Small intestine (tissue), 7 donors: ENCODE measurements at regions not wholly inside any gene's neighbourhood (a gene's known extent, or its start where the extent isn't known, plus 50 kb on each side); places are given as distances from the start of the nearest gene placed in this dataset.

Source experiments
- DNase-seq, 2 donors: peaks; one replicate each; pipeline versions ENCODE4 v3.0.0 to v3.0.0-alpha.2; 2013
- FAIRE-seq: peaks from 2 replicates; lab custom pipeline; 2012; peaks lifted over from hg19 to GRCh38; lab: Jason Lieb, UNC
- H3K27ac ChIP-seq, 3 donors: one replicate each; pipeline ENCODE4 v1.5.1; 2013; ENCODE audit warnings: low read length in 2 of 3, mild to moderate bottlenecking in 2 of 3, control low read depth in 1 of 3, inconsistent platforms in 1 of 3, low read depth in 1 of 3, moderate library complexity in 1 of 3
- H3K27me3 ChIP-seq, 3 donors: one replicate each; pipeline ENCODE4 v1.6.1; 2013; ENCODE audit warnings: low read length in 3 of 3, inconsistent platforms in 1 of 3; ENCODE audit not compliant: control insufficient read depth in 3 of 3, insufficient read depth in 3 of 3
- H3K36me3 ChIP-seq, 3 donors: one replicate each; pipeline ENCODE4 v1.6.1; 2013; ENCODE audit warnings: low read length in 3 of 3, inconsistent platforms in 1 of 3, low read depth in 1 of 3, mild to moderate bottlenecking in 1 of 3, moderate library complexity in 1 of 3; ENCODE audit not compliant: control insufficient read depth in 3 of 3, insufficient read depth in 2 of 3
- H3K4me1 ChIP-seq, 3 donors: one replicate each; pipeline ENCODE4 v1.6.1; 2013; ENCODE audit warnings: low read length in 2 of 3, inconsistent platforms in 1 of 3, low read depth in 1 of 3, mild to moderate bottlenecking in 1 of 3, moderate library complexity in 1 of 3; ENCODE audit not compliant: control insufficient read depth in 3 of 3, insufficient read depth in 2 of 3
- H3K4me3 ChIP-seq, 3 donors: one replicate each; pipeline ENCODE4 v1.5.1; 2013; ENCODE audit warnings: low read length in 3 of 3, control low read depth in 1 of 3, inconsistent platforms in 1 of 3, low read depth in 1 of 3, mild to moderate bottlenecking in 1 of 3, moderate library complexity in 1 of 3
- H3K9me3 ChIP-seq, 2 donors: one replicate each; pipeline ENCODE4 v1.6.1; 2013; ENCODE audit warnings: low read depth in 1 of 2, low read length in 1 of 2; ENCODE audit not compliant: control insufficient read depth in 2 of 2, insufficient read depth in 1 of 2
- WGBS, 3 donors: extraction: QIAGEN DNeasy Blood & Tissue Kit; methylation state at CpG; one replicate each; pipeline ENCODE4 v1.1.7; 2013; 5-methylcytosine and 5-hydroxymethylcytosine counted together
- donor health status: healthy with polysubstance abuse.
- donor health status: control.
- donor health status: control.
- donor health status: Bipolar disorder and iron deficiency.
- donor health status: healthy.

- Histone ChIP-seq H3K27me3 (no peaks in the 10 kb centered on the region), H3K4me3 (no peak overlapping the region), H3K9me3 (no peaks in the 10 kb centered on the region), H3K27ac (no peak overlapping the region), H3K36me3 (no peaks in the 10 kb centered on the region), H3K4me1 (no peaks in the 10 kb centered on the region)
- FAIRE-seq (no peak), DNase-seq (no peak)
- WGBS, 3 donors: 60 to 89% (median 65%) methylated on average over 8 of the region's 8 CpGs
Observed at GRCh38 chr20:19074828-19075516, 137.5 kb upstream of the SLC24A3 start.

- no peaks in the 10 kb centered on the region for H3K27me3 ChIP-seq
- WGBS, 3 donors: 72 to 81% (median 73%) methylated on average over 5 of the region's 5 CpGs
- DNase-seq (no peak), FAIRE-seq (no peak)
- H3K27ac ChIP-seq: no peak overlapping the region
- no peaks in the 10 kb centered on the region for H3K36me3 ChIP-seq
- H3K9me3 ChIP-seq: no peaks in the 10 kb centered on the region
- H3K4me3 ChIP-seq: no peak overlapping the region
- no peaks in the 10 kb centered on the region for H3K4me1 ChIP-seq
Observed at GRCh38 chr20:19077370-19078220, 134.8 kb upstream of the SLC24A3 start.

- Histone ChIP-seq H3K27me3 (no peaks in the 10 kb centered on the region), H3K9me3 (no peaks in the 10 kb centered on the region), H3K36me3 (no peaks in the 10 kb centered on the region), H3K4me1 (no peaks in the 10 kb centered on the region), H3K4me3 (no peak overlapping the region), H3K27ac (no peak overlapping the region)
- no peak for FAIRE-seq
- no peak for DNase-seq
- 85 to 94% (median 93%) methylated on average over 7 of the region's 7 CpGs for WGBS, 3 donors
Observed at GRCh38 chr20:19078448-19079373, 133.7 kb upstream of the SLC24A3 start.

- Histone ChIP-seq H3K36me3 (no peaks in the 10 kb centered on the region), H3K27ac (no peak overlapping the region), H3K4me1 (no peaks in the 10 kb centered on the region), H3K27me3 (no peaks in the 10 kb centered on the region), H3K9me3 (no peaks in the 10 kb centered on the region), H3K4me3 (no peak overlapping the region)
- DNase-seq (no peak), FAIRE-seq (no peak)
- 58 to 89% (median 77%) methylated on average over 10 of the region's 10 CpGs for WGBS, 3 donors
Observed at GRCh38 chr20:19079536-19080299, 132.7 kb upstream of the SLC24A3 start.

- H3K36me3 ChIP-seq: no peaks in the 10 kb centered on the region
- no peaks in the 10 kb centered on the region for H3K9me3 ChIP-seq
- H3K4me3 ChIP-seq: no peak overlapping the region
- FAIRE-seq (no peak), DNase-seq (no peak)
- H3K27me3 ChIP-seq: no peaks in the 10 kb centered on the region
- H3K27ac ChIP-seq: no peak overlapping the region
- WGBS, 3 donors: 63 to 83% (median 79%) methylated on average over 1 of the region's 1 CpG
- H3K4me1 ChIP-seq: no peaks in the 10 kb centered on the region
Observed at GRCh38 chr20:19081937-19082336, 130.5 kb upstream of the SLC24A3 start.

GRCh38 chr20:19083136-19083621 is 129.3 kb upstream of the SLC24A3 start:
- DNase-seq: no peak
- Histone ChIP-seq H3K4me3 (no peak overlapping the region), H3K4me1 (no peaks in the 10 kb centered on the region), H3K9me3 (no peaks in the 10 kb centered on the region), H3K27me3 (no peaks in the 10 kb centered on the region), H3K27ac (no peak overlapping the region), H3K36me3 (no peaks in the 10 kb centered on the region)
- FAIRE-seq: no peak
- 82 to 84% (median 83%) methylated on average over 8 of the region's 8 CpGs for WGBS, 3 donors

GRCh38 chr20:19090332-19090731 is 122.1 kb upstream of the SLC24A3 start:
- no peaks in the 10 kb centered on the region for H3K4me1 ChIP-seq
- H3K9me3 ChIP-seq: no peaks in the 10 kb centered on the region
- 79 to 85% (median 84%) methylated on average over 5 of the region's 5 CpGs for WGBS, 3 donors
- FAIRE-seq (no peak), DNase-seq (no peak)
- H3K4me3 ChIP-seq: no peak overlapping the region
- H3K36me3 ChIP-seq: no peaks in the 10 kb centered on the region
- H3K27ac ChIP-seq: no peak overlapping the region
- no peaks in the 10 kb centered on the region for H3K27me3 ChIP-seq
